Neural cell (in vitro differentiated cells): ENCODE measurements at regions not wholly inside any gene's neighbourhood (a gene's known extent, or its start where the extent isn't known, plus 50 kb on each side); places are given as distances from the start of the nearest gene placed in this dataset.

Experiments
- MXI1 ChIP-seq: fragments of 450-650 bp; conservative IDR thresholded peaks from 2 replicates; pipeline ENCODE4 v1.6.1; 2014; ENCODE audit warnings: antibody characterized with exemption, mild to moderate bottlenecking; ENCODE audit not compliant: poor library complexity, severe bottlenecking
- TF ChIP-seq, protein P1 (sequence below): fragments of 450-650 bp; IDR thresholded peaks from 2 replicates; pipeline ENCODE4 v1.5.1; 2014; ENCODE audit warnings: antibody characterized with exemption, mild to moderate bottlenecking, moderate library complexity; ENCODE audit not compliant: poor library complexity, severe bottlenecking

DNA sequence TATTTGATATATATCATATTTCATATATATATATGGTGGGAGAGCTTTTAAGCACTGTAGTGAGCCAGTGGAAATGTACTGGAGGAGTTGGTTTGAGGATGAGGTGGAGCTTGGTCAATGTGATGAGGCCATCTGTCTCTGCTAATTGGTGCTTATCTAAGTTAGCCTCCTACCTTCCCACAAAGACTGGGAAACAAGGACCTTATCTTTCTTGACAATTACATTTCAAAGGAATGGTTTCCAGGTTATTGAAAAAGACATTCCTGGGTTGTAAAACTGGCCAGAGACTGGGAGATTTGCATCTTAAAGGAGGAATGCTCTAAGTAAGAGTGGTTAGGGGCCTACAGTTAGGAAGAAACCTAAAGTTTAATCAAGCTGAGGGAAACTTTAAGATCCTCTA is 212.8 kb upstream of the SYT1 start:
- TF ChIP-seq MXI1, result no peak
- TF ChIP-seq, protein P1, sequence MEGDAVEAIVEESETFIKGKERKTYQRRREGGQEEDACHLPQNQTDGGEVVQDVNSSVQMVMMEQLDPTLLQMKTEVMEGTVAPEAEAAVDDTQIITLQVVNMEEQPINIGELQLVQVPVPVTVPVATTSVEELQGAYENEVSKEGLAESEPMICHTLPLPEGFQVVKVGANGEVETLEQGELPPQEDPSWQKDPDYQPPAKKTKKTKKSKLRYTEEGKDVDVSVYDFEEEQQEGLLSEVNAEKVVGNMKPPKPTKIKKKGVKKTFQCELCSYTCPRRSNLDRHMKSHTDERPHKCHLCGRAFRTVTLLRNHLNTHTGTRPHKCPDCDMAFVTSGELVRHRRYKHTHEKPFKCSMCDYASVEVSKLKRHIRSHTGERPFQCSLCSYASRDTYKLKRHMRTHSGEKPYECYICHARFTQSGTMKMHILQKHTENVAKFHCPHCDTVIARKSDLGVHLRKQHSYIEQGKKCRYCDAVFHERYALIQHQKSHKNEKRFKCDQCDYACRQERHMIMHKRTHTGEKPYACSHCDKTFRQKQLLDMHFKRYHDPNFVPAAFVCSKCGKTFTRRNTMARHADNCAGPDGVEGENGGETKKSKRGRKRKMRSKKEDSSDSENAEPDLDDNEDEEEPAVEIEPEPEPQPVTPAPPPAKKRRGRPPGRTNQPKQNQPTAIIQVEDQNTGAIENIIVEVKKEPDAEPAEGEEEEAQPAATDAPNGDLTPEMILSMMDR, result no peak
